GM21526 (cell line): ENCODE measurements at regions not wholly inside any gene's neighbourhood (a gene's known extent, or its start where the extent isn't known, plus 50 kb on each side); places are given as distances from the start of the nearest gene placed in this dataset.
"Not testable (repeated sequence)": the region's sequence is repeated elsewhere in the genome, so short reads cannot be mapped to it uniquely, and the experiment has no call there.

ENCODE experiments used
- ATAC-seq: cut with Tn5 transposase; IDR thresholded peaks from one replicate; pipeline ENCODE4 v1.9.1; 2021; ENCODE audit warnings: moderate library complexity; ENCODE audit not compliant: unreplicated experiment, low FRiP score

DNA sequence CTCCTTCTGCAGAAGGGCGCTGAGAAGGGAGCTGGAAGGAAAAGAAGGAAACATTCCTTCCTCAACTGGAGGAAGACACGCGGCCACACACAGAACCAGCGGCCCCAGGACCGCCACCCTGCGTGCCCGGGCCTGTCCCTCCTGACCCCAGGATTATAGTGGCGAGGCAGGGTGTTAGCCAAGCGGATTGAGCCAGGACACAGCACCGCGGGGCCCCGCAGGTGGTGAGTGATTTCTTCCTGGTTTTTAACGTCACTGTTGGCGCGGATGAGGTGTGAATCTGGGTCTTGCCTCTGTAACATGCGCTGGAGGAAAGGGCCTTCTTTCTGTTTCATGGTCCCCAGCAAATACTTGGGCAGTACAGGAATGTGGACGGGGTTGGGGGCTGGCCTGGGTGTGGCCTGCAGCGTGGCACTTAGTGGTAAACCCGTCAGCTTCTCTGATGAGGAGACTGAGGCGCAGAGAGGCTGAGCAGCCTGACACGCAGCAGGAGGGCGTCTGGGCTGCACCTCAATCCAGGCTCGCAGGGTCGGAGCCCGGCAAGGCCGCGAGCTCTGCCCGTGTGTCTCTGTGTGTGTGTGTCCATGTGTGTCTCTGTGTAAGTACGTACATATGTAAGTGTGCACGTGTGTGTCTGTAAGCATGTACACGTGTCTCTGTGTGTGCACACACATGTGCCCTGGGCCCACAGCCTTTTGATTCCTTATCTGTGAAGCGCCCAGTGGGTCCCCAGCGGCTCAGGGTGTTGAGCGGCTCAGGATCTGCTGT, 158.4 kb upstream of the ZNF469 start:
- not testable (repeated sequence) for ATAC-seq

DNA sequence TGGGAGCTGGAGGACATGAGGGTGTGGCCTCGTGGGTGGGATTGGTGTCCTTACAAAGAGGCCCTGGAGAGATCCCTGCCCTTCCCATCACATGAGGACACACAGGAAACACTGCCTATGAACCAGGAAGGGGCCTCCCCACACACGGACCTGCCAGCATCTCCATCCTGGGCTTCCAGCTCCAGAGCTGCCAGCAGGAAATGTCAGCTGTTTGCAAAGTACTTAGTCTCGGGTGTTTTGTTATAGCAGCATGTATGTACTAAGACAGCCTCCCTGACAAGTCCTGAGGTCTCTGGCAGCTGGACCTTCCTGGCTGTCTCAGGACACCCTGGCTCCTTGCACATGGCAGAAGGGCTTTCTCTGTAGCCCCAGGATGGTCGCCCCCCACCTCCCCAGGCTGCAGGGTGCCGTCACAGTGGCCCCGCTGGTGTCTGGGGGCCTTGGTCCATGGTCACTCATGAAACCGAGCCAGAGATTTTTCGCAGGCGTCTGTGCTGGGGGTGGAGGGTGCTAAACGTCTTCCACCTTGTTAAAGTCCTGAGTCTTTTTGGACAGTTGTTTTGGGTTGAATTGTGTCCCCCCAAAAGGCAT, 157.0 kb upstream of the ZNF469 start:
- ATAC-seq = not testable (repeated sequence)

DNA sequence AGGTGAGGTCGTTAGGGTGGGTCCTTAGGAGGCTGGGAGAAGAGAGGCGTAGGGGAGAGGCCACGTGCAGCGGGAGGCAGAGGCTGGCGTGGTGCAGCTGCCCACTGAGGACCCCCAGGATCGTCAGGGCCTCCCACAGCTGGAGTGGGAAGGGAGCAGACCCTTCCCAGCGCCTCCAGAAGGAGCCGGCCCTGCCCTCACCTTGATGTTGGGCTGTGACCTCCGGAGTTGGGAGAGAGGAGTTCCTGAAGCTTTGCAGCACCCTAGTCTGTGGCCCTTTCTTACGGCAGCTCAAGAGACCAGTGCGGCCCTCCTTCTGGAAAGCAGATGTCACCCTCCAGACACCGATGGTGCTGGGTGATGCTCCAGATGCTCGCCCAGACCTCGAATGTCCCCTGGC, 156.5 kb upstream of the ZNF469 start:
- not testable (repeated sequence) for ATAC-seq

DNA sequence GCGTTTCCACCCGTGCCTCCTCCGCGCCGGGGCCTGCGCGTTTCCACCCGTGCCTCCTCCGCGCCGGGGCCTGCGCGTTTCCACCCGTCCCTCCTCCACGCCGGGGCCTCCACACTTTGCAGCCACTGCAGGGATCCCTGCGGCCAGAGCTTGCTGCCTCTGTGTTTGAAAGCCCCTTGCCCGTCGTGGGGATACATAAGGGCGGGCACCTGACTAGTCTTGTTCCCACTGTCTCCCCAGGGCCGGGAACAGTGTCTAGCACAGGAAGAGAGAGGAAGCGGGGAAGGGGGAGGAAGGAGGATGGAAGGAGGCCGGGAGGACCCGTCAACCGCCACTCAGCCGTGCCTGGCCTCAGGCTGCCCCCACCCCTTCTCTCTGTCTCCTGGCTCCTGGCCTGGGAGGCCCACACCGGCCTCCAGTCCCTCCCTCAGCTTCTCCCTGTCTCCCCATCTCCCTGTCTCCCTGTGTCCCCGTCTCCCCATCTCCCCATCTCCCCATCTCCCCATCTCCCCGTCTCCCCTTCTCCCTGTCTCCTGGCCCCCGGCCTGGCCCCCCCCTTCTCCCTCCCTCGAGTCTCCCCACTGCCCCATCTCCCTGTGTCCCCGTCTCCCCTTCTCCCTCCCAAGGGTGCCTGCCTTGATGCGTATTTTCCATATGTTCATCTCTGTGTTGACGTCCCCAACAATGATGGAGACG, 155.6 kb upstream of the ZNF469 start:
- not testable (repeated sequence) for ATAC-seq

DNA sequence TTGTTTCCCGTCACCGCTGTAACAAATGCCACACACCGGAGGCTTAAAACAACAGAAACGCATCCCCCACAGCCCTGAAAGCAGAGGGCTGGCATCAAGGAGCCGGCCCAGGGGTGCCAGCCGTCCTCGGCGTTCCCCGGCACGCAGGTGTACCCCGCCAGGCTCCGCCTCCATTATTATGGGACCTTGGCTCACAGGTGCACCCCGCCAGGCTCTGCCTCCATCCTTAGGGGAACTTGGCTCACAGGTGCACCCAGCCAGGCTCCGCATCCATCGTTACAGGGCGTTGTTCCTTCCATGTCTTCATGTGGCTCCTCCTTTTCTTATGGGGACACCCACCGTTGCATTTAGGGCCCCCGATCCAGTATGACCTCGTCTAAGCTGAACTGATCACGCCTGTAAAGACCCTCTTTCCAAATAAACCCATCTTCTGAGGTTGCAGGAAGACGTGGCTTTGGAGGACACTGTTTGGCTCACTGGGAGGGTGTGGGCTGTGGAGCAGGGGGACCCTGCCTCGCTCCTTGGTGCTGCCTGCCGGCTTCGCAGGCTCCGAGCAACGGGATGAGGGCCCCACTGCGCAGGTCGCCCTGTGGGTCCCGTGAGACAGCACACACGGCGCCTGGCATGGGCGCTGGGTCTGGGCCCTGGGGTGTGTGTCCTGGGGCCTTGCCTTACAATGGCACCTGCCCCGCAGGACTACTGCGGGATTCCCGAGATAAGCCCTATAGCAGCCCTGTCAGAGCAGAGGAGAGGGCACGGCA, 154.9 kb upstream of the ZNF469 start:
- not testable (repeated sequence) for ATAC-seq

DNA sequence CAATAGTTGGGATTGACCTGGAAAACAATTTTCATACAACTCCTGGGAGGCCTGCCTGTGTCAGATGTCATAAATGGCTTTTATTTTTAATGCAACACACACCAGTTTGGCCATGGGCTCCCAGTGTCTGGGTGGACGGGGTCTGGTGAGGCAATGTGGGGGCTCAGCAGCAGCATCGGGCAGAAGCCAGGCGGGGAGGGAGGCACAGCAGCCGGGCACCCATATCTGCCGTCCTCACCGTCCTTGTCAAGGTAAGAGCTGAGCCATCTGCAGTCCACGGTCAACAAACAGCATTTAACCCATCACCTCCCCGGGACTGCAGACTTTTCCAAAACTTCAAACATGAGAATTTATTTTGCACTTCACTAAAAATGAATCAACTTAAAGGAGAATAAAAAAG, 154.0 kb upstream of the ZNF469 start:
- not testable (repeated sequence) for ATAC-seq

DNA sequence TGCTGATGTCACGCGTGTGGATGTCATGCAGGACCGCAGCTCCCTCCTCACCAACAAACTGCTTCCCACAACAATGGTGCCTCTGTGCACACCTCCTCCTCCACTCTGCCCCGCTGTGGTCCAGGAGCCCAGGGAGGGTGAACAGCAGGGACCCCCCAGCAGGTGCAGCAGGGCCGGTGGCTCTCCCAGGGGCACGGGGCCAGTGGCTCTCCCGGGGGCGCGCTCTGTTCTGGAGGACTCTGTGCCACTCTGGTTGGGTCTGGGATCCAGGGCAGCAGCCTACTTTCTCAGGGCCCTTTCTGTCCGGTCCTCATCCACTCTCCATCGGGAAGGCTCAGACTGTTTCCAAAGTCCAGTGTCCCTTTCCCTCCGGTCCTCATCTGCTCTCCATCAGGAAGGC, 153.0 kb upstream of the ZNF469 start:
- not testable (repeated sequence) for ATAC-seq

DNA sequence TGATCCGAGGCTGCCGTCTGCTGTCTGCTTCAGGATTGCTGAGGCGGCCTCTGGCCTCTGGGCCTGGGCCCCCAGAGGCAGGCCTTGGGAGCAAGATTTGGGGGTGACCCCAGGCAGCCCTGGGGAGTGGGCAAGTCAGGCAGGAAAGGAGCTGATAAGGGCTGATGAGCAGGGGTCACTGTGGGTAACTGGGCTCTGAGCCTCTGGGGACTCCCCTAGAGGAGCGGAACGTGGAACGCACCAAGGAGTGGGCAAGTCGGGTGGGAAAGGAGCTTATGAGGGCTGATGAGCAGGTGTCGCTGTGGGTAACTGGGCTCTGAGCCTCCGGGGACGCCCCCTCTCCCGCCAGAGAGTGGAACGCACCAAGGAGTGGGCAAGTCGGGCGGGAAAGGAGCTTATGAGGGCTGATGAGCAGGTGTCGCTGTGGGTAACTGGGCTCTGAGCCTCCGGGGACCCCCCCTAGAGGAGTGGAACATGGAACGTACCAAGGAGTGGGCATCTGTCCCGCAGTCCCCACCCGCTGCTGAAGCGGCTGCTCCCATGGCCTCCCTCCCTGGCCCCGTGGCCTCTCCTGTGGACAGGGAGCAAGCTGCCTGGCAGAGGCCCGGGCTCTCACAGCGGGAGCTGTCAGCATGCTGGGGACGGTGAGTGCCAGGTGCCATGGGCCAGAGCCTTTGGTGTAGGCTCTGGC, 152.3 kb upstream of the ZNF469 start:
- not testable (repeated sequence) for ATAC-seq

DNA sequence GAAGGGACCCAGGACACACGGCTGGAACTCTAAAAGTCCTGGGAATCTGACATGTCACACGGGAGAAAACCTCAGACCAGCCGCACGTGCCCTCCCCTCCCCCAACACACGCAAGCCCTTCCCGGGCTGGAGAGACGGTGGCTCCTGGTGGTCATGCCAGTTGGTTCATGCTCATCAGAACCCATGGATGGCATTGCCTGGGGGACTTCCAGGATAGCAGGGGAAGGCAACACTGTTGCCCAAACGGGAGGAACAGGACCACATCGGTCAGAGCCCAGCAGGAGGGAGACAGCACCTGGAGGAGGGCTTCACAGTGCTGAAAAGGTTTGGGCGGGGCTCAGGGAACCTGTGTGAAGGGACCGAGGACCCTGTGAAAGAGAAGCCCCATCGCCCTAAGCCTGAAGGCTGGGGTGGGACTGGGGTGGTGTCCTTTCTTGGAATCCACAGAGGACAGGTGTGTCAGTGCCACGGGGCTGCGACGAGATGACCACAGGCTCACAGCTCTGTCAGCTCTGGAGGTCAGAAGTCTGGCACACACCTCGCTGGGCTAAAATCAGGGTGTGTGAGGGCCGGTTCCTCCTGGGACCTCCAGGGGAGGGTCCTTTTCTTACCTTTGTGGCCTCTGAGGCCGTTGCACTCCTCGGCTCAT, 151.7 kb upstream of the ZNF469 start:
- not testable (repeated sequence) for ATAC-seq

DNA sequence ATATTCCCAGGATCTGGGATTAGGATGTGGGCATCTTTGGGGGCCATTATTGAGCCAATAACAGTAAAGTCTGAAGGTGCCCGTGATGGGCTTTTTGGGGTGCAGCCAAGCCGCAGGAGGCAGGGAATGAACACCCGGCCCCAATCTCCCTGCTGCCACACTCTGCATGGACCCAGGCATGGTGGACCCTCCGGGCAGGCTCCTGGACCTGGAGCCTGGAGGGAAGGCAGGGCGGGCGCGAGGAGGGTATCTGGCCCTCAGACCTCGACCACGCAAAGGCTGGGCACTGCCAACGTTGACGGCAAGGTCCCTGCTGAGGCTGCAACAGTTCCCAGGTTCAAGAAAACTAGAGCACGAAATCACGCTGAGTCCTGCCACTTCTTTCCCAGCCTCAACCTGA, 150.9 kb upstream of the ZNF469 start:
- not testable (repeated sequence) for ATAC-seq

DNA sequence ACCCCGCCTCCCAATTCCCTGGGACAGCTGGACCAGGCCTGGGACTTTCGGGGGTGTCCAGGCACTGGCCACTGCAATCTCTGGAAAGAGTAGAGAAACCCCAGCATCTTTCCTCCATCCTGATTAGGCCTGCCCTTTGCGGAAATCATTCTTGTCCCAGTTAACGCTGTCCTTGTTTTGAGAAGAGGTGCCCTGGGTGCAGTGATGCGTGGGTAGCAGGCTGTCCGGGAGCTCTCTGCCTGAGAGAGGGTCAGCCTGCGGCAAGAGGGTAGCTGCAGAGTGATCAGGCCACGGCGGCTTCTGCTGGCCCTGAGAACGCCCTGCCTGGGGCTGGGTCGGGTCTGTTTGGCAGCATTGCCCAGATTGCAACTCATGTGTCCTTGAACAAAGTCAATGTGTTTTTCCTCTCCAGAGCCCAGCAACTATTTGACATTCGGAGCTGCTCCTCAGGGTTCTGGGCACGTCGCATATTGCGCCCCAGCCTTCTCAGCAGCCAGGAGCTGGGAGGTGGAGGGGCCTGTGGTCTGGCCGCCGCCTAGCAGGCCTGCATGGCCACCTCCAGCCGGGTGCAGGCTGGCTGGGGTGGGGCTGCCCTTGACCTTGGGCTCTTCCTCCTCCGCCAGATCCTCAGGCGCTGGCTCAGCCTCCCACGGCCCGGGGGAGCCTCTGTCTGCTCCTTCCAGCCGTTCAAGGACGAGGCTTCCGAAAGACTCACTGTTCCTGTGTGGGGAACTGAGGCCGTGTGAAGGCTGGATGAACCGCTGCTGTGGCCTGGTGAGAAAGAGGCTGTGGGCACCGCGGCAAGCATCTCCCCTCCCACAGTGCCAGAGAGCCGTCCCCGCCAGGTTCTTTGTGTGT, 150.1 kb upstream of the ZNF469 start:
- not testable (repeated sequence) for ATAC-seq

DNA sequence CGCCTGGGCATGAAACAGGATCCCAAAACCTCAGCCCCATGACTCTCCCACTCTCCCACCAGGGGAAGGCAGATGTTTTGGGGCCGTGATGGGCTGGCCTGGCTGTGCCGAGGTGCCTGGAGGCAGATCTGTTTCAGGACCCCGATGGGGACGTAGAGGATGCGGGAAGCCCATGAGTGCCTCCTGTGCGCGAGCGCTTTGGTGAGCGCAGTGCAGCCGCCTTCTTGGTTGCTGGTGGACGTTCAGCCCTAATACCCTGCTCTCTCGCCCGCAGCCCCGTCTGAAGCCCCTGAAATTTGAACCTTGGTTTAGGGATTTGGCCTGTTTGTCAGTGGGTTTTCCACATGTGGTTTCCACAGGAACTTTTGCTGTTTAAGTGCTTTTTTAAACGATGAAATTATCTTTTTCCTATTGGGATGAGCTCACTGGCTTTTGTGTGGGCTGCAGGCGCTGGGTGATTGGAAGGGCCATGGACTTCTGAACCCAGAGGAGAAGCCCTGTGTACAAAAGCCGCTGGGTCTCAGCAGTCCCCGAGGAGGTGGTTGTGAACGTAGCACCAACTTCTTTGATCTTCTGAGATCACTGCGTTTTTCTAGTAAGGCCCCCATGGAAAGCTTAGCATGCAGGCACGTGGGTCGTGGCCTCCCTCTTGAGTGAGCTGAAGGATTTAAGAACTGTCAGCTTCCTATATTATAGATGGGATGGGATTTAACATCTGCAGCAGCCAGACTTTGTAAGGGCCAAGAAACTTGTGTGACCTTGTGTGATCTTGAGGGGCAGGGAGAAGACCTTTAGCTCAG, 148.9 kb upstream of the ZNF469 start:
- ATAC-seq = not testable (repeated sequence)

DNA sequence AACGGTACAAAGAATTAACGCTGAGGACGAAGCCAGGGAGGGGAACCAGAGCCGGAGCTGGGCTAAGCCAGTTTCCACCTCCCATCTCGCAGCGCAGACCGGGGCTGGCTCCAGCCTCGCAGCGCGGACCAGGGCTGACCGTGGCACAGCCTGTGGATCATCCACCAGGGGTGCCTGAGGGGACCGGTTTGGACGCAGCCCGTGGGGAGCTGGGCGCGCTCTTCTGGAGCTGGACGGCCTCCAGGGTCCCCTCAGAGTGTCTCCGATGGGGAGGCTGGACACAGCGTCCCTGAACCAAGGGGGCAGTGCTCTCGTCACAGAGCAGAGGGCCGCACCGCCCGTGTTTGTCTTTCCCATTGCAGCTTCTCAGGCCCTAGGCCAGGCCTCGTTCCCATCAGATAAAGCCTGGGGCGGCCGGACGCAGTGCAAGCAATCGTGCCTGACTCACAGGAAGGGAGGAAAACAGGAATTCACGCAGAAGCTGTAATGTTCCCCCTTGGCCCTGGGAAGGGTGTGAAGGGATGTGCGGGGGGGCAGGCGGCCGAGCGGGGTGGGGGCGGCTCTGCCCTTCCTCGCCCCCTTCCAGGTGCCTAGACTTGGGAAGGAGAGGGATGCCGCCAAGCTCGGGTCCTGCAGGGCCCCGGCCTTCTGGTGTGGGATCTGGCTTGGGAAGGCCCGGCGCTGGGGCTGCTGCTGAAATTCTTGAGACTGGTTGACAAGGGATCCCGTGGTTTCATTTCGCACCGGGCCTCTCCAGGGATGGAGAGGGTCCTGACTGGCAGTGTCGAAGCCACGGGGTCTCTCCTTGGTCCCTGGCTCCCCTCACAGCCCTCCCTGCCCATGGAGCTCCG, 148.1 kb upstream of the ZNF469 start:
- ATAC-seq = not testable (repeated sequence)

DNA sequence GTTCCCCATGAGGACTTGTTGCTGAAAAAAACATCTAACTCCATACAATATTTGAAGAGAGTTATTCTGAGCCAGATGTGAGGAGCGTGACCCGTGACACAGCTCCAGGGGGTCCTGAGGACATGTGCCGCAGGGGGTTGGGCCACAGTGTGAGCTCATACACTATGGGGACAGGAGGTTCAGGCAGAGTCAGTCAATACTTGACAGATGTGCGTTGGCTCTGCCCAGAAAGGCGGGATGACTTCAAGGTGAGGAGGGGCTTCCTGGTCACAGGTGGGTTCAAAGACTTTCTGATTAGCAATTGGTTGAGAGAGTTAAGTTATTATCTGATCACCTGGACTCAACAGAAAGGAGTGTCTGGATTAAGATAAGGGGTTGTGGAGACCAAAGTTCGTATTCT, 147.1 kb upstream of the ZNF469 start:
- ATAC-seq = not testable (repeated sequence)

DNA sequence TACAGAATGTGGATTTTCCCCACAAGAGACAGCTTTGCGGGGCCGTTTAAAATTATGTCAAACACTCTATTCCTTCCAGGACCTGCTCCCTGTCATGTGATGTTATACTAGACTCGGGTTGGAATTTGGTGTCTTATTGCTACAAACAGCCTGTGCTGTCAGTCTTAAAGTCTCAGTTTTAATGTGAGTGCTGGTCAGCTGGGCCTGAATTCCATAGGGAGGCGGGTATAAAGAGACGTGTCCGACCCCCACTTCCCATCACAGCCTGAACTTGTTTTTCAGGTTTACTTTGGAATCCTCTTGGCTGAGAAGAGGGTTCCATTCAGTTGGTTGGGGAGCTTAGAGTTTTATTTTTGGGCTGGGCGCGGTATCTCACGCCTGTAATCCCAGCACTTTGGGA, 146.5 kb upstream of the ZNF469 start:
- not testable (repeated sequence) for ATAC-seq

DNA sequence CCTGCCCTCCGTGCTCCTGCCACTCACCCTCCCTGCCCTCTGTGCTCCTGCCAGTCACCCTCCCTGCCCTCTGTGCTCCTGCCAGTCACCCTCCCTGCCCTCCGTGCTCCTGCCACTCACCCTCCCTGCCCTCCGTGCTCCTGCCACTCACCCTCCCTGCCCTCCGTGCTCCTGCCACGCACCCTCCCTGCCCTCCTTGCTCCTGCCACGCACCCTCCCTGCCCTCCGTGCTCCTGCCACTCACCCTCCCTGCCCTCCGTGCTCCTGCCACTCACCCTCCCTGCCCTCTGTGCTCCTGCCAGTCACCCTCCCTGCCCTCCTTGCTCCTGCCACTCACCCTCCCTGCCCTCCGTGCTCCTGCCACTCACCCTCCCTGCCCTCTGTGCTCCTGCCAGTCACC, 145.4 kb upstream of the ZNF469 start:
- not testable (repeated sequence) for ATAC-seq

DNA sequence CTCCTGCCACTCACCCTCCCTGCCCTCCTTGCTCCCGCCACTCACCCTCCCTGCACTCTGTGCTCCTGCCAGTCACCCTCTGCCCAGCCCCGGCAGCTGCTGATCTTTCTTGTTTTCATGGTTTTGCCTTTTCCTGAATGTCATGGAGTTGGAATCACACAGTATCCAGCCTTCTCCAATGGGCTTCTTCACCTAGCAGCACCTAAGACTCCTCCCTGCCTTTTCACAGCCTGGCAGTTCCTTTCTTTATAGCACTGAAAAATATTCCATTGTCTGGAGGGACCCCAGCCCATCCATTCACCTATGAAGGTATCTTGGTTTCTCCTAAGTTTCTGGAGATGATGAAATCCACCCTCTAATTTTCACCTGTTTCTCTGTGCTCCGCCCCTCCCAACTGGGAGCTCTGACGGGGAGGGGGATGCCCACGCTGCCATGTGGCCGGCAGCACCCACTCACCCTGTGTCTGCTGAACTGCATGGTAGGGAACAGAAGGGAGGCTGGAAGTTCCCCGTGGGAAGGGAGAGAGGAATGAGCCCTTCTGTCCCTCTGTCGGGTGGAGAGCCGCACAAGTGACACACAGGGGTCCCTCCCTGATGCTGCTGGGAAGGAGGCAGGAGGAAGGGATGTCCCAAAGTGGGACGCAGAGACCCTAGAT, 144.9 kb upstream of the ZNF469 start:
- not testable (repeated sequence) for ATAC-seq
